ENCODE measurements at regions not wholly inside any gene's neighbourhood (a gene's known extent, or its start where the extent isn't known, plus 50 kb on each side); places are given as distances from the start of the nearest gene placed in this dataset.

DNA sequence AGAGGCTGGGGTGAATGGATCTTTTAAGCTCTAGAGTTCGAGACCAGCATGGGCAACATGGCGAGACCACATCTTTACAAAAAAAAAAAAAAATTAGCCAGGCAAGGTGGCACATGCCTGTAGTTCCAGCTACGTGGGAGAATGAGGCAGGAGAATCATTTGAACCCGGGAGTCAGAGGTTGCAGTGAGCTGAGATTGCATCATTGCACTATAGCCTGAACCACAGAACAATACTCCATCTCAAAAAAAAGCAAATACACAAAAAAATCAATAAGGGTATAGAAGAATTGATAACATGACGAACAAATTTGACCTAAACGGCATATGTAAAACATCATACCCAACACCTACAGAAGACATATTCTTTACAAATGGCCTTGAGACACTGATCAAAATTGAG, 668.4 kb downstream of the MECOM start:
- peaks cover 27% of the 10 kb centered on the region for H3K9me3 Mint-ChIP-seq

DNA sequence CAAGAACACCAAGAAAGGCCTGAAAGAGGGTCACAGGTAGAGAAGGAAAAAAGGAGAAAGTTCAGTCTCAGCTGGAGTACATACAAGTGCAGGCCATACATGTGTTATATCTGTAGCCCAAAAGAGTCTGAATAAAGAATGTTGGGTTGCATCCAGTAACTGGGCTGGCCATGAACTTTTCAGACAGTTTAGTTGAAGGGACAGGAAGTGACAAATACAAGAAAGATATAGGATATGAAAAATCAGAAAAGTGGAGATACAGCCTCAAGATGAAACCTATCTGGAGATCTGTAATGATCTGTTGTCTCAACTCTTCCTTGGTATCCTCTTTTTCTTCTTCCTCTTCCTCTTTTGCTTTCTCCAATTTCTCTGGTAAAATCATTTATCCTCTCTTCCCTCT, 671.7 kb downstream of the MECOM start:
- Mint-ChIP-seq H3K27ac (ENCODE audit: low read depth) (no peak overlapping the region), H3K9me3 (peaks cover 15% of the 10 kb centered on the region), H3K4me3 (no peak overlapping the region), H3K27me3 (no peaks in the 10 kb centered on the region), H3K4me1 (no peaks in the 10 kb centered on the region), H3K36me3 (ENCODE audit: insufficient read depth) (no peaks in the 10 kb centered on the region)
- ATAC-seq (replicated peaks; ENCODE audit: extremely low read depth, poor library complexity, severe bottlenecking): no peak
- no peak for DNase-seq (ENCODE audit: low spot score in 2 of 2)

More for the DNA sequence above, 668.4 kb downstream of the MECOM start:
- DNase-seq (ENCODE audit: low spot score in 2 of 2): no peak
- Mint-ChIP-seq H3K36me3 (ENCODE audit: insufficient read depth) (no peaks in the 10 kb centered on the region), H3K4me1 (no peaks in the 10 kb centered on the region), H3K27ac (ENCODE audit: low read depth) (no peak overlapping the region), H3K27me3 (no peaks in the 10 kb centered on the region), H3K4me3 (no peak overlapping the region)
- ATAC-seq (replicated peaks; ENCODE audit: extremely low read depth, poor library complexity, severe bottlenecking): no peak

DNA sequence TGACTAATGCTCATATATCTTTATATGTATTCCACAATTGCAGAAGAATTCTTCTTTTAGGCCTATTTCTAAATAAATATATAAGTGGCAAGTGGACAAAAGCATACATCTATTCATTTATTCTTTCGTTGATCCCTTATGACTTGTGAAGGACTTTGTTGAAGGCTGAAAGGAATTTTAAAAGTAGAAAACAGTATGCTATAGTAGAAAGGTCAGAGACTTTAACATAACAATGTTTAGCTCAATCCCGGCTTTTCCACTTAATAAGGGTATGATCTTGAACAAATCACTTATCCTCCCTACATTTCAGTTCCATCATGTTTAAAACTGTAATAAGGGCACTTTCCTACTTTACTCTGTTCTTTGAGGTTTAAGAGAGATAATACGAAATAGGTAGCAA, 672.9 kb downstream of the MECOM start:
- H3K36me3 Mint-ChIP-seq (ENCODE audit: insufficient read depth): no peaks in the 10 kb centered on the region
- no peaks in the 10 kb centered on the region for H3K4me1 Mint-ChIP-seq
- peaks cover 15% of the 10 kb centered on the region for H3K9me3 Mint-ChIP-seq
- no peaks in the 10 kb centered on the region for H3K27me3 Mint-ChIP-seq
- no peak overlapping the region for H3K27ac Mint-ChIP-seq (ENCODE audit: low read depth)
- ATAC-seq (replicated peaks; ENCODE audit: extremely low read depth, poor library complexity, severe bottlenecking): no peak
- no peak for DNase-seq (ENCODE audit: low spot score in 2 of 2)
- no peak overlapping the region for H3K4me3 Mint-ChIP-seq

DNA sequence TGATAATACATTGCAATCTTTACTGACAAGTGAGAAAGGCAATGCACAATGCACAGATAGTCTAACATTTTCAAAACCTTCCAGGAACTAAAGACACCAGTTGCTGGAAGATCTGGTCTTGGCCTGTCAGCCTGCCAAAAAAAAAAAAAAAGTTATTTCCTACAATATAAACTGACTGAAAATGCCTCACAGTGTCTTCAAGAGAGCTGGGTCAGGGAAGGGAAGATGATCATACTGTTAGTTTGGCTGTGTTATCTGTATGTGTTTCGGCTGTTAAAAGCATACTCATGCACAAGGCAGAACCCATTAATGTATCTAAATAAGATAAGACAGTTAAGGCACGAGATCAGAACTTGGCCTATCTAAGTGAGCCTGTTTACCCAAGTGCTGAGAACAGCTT, 673.4 kb downstream of the MECOM start:
- no peaks in the 10 kb centered on the region for H3K27me3 Mint-ChIP-seq
- ATAC-seq (replicated peaks; ENCODE audit: extremely low read depth, poor library complexity, severe bottlenecking) (no peak), DNase-seq (ENCODE audit: low spot score in 2 of 2) (no peak)
- no peaks in the 10 kb centered on the region for H3K4me1 Mint-ChIP-seq
- no peak overlapping the region for H3K27ac Mint-ChIP-seq (ENCODE audit: low read depth)
- no peak overlapping the region for H3K4me3 Mint-ChIP-seq
- no peaks in the 10 kb centered on the region for H3K36me3 Mint-ChIP-seq (ENCODE audit: insufficient read depth)
- peaks cover 15% of the 10 kb centered on the region for H3K9me3 Mint-ChIP-seq

DNA sequence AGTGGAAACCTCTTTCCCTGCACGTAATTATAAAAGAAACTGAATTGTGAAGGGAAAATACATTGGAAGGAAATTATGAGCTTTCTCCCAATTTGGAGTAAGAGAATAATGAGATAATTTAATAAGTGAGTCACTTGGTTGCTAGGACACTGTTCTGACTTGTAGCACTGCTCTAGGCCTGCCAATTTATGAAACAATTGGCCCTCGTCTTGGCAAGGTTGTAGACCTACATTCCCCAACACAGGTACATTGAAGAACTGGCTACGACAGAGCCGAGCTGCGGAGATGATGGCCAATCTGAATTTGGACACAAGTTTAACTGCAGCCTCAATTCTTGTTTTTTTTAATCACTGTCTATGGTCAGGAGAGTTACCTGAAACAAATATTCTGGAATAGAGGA, 674.1 kb downstream of the MECOM start:
- Mint-ChIP-seq H3K4me1 (no peaks in the 10 kb centered on the region), H3K4me3 (no peak overlapping the region)
- ATAC-seq (replicated peaks; ENCODE audit: extremely low read depth, poor library complexity, severe bottlenecking): no peak

DNA sequence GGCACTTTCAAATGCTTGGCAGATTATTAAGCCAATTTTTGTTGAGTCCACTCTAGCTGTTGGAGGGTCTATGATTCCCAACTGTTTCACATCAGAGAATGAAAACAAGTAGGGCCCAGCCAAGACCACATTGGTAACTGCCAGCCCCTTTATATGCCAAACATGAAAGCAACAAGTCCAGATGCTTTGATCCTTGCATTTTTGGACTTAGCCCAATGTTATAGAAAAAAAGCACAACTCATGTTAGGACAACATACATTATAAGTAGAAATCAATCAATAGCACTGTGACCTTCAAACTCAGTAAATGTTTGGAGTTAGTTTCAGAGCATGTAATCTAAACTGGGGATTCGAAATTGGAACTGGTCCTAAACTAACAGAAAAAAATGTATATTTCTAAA, 674.7 kb downstream of the MECOM start:
- Mint-ChIP-seq H3K36me3 (ENCODE audit: insufficient read depth) (no peaks in the 10 kb centered on the region), H3K9me3 (peaks cover 15% of the 10 kb centered on the region), H3K4me1 (no peaks in the 10 kb centered on the region), H3K27me3 (no peaks in the 10 kb centered on the region), H3K27ac (ENCODE audit: low read depth) (no peak overlapping the region), H3K4me3 (no peak overlapping the region)
- DNase-seq (ENCODE audit: low spot score in 2 of 2) (no peak), ATAC-seq (replicated peaks; ENCODE audit: extremely low read depth, poor library complexity, severe bottlenecking) (no peak)

More for the DNA sequence above, 674.1 kb downstream of the MECOM start:
- peaks cover 15% of the 10 kb centered on the region for H3K9me3 Mint-ChIP-seq
- no peaks in the 10 kb centered on the region for H3K27me3 Mint-ChIP-seq
- DNase-seq (ENCODE audit: low spot score in 2 of 2): no peak
- no peak overlapping the region for H3K27ac Mint-ChIP-seq (ENCODE audit: low read depth)
- H3K36me3 Mint-ChIP-seq (ENCODE audit: insufficient read depth): no peaks in the 10 kb centered on the region

DNA sequence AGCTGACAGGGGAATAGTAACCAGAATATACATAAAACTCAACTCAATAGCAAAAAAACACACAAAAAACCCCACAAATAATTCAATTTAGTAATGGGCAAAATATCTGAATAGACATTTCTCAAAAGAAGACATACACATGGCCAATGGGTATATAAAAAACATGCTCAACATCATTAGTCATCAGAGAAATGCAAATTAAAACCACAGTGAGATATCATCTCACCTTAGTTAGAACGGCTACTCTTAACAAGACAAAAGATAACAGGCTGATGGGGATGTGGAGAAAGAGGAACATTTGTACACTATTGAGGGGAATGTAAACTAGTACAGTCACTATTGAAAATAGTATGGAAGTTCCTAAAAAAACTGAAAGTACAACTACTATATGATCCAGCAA, 678.6 kb downstream of the MECOM start:
- Mint-ChIP-seq H3K27me3 (no peaks in the 10 kb centered on the region), H3K36me3 (ENCODE audit: insufficient read depth) (no peaks in the 10 kb centered on the region), H3K27ac (ENCODE audit: low read depth) (no peak overlapping the region), H3K9me3 (no peaks in the 10 kb centered on the region), H3K4me3 (no peak overlapping the region), H3K4me1 (no peaks in the 10 kb centered on the region)
- DNase-seq (ENCODE audit: low spot score in 2 of 2) (no peak), ATAC-seq (replicated peaks; ENCODE audit: extremely low read depth, poor library complexity, severe bottlenecking) (no peak)

DNA sequence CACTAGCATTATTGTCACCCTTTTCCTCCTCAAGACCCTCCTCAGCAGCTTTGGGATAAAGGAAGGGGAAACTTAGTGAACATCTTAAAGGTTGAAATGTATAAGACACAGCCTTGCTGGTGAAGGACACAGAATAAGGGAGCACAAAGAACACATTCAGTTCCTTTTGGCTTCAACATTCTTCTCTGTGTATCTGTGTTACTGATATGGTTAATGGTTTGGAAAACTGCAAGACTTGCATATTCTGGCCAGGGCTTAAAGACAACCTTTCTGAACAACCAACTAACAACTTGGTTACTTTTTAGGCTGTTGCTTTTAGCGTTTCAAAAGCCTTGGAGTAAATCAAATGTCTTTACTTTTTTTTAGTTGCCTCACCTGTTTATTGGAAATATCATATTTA, 680.5 kb downstream of the MECOM start:
- H3K27ac Mint-ChIP-seq (ENCODE audit: low read depth): no peak overlapping the region
- no peak for ATAC-seq (replicated peaks; ENCODE audit: extremely low read depth, poor library complexity, severe bottlenecking)

DNA sequence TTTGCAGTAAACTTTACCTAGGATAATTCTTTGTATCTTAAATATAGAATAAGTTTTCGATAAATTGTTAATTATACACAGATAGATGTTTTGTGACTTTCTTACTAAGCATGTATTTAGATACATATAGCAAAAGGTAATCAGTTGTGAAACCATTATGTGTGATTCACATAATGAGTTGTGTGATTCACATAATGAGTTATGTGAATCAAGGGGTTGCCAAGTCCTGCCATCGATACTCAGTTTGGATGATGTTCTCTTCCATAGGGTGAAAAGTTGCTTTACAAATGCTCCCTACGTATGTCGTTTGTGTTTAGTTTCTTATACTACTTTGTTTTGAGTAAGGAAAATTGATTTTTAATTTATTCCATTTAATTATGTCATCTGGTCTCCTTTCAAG, 682.1 kb downstream of the MECOM start:
- Mint-ChIP-seq H3K4me3 (no peak overlapping the region), H3K4me1 (no peaks in the 10 kb centered on the region), H3K27ac (ENCODE audit: low read depth) (no peak overlapping the region), H3K27me3 (no peaks in the 10 kb centered on the region), H3K36me3 (ENCODE audit: insufficient read depth) (no peaks in the 10 kb centered on the region), H3K9me3 (no peaks in the 10 kb centered on the region)
- ATAC-seq (replicated peaks; ENCODE audit: extremely low read depth, poor library complexity, severe bottlenecking) (no peak), DNase-seq (ENCODE audit: low spot score in 2 of 2) (no peak)

More for the DNA sequence above, 680.5 kb downstream of the MECOM start:
- no peak for DNase-seq (ENCODE audit: low spot score in 2 of 2)
- no peaks in the 10 kb centered on the region for H3K9me3 Mint-ChIP-seq
- no peaks in the 10 kb centered on the region for H3K27me3 Mint-ChIP-seq
- no peak overlapping the region for H3K4me3 Mint-ChIP-seq
- H3K4me1 Mint-ChIP-seq: no peaks in the 10 kb centered on the region
- H3K36me3 Mint-ChIP-seq (ENCODE audit: insufficient read depth): no peaks in the 10 kb centered on the region

DNA sequence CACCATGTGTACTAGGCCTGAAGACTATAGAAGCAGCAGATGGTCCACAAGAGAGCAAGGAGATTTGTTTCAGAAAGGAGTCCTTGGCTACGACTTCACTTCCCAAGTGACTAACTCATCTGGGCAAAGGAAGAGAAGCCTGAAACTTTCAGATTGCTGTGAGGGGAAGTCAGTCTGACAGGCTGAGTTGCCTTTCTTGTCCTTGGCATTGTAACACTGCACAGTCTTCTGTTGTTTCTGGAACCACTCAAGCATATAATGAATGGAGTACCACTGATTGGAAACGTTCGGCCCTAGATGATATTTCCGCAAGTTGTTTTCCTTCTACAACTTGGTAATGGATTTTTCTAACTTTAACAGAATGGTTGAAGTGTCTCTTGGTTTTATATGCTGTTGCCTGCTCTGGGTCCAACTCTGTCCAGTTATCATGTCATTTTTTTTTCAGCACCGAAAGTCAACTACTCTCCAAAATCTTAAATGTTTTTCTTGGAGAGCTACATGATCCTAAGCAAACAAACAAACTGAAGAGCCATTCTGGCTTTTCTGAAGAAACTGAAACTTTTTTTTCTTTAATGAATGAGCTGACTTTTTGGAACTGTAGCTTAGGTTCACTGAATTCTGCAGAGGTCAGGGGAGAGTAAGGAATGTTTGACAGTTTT, 685.7 kb downstream of the MECOM start:
- H3K9me3 Mint-ChIP-seq: no peaks in the 10 kb centered on the region
- H3K4me1 Mint-ChIP-seq: no peaks in the 10 kb centered on the region
- no peak overlapping the region for H3K27ac Mint-ChIP-seq (ENCODE audit: low read depth)
- no peaks in the 10 kb centered on the region for H3K36me3 Mint-ChIP-seq (ENCODE audit: insufficient read depth)
- ATAC-seq (replicated peaks; ENCODE audit: extremely low read depth, poor library complexity, severe bottlenecking): no peak
- H3K27me3 Mint-ChIP-seq: no peaks in the 10 kb centered on the region
- no peak for DNase-seq (ENCODE audit: low spot score in 2 of 2)
- H3K4me3 Mint-ChIP-seq: no peak overlapping the region

DNA sequence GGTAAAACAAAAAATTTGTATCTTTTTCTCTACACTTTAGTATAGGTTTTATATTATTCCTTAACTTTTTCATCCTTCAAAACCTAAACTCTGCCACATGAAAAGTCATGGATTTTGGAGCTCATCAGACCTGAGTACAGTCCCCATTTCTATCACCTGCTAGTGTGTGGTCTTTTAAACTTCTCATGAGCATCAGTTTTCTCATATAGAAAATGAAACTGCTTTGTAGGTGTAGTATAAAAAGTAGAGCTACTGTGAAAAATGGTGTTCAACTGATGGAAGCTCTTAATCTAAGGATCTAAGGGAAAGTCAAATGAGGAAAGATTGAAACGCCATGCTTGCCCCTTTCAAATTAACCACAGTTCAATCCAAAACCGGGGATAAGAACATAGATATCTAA, 686.5 kb downstream of the MECOM start:
- H3K4me3 Mint-ChIP-seq: no peak overlapping the region
- no peak for ATAC-seq (replicated peaks; ENCODE audit: extremely low read depth, poor library complexity, severe bottlenecking)
- DNase-seq (ENCODE audit: low spot score in 2 of 2): no peak
- H3K36me3 Mint-ChIP-seq (ENCODE audit: insufficient read depth): no peaks in the 10 kb centered on the region
- no peaks in the 10 kb centered on the region for H3K9me3 Mint-ChIP-seq
- H3K4me1 Mint-ChIP-seq: no peaks in the 10 kb centered on the region
- H3K27me3 Mint-ChIP-seq: no peaks in the 10 kb centered on the region
- no peak overlapping the region for H3K27ac Mint-ChIP-seq (ENCODE audit: low read depth)

DNA sequence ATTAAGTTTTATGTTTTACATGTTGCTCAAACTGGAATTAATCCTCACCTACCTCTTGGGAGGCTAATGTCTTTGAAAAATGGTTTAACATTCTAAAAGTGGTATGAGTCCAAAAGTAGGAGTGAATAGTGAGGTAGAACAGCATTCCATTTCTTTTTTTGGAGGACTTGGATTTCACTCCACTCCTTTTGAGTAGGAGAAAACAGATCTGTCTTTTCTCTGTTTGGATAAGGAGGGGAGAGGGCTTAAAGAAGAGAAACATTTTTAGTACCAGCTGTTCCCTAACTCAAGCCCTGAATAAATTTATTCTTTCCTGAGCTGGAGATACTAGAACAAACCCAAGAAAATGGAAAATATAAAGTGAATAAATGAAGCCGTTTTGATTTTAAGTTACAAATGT, 687.9 kb downstream of the MECOM start:
- H3K36me3 Mint-ChIP-seq (ENCODE audit: insufficient read depth): no peaks in the 10 kb centered on the region
- no peaks in the 10 kb centered on the region for H3K27me3 Mint-ChIP-seq

DNA sequence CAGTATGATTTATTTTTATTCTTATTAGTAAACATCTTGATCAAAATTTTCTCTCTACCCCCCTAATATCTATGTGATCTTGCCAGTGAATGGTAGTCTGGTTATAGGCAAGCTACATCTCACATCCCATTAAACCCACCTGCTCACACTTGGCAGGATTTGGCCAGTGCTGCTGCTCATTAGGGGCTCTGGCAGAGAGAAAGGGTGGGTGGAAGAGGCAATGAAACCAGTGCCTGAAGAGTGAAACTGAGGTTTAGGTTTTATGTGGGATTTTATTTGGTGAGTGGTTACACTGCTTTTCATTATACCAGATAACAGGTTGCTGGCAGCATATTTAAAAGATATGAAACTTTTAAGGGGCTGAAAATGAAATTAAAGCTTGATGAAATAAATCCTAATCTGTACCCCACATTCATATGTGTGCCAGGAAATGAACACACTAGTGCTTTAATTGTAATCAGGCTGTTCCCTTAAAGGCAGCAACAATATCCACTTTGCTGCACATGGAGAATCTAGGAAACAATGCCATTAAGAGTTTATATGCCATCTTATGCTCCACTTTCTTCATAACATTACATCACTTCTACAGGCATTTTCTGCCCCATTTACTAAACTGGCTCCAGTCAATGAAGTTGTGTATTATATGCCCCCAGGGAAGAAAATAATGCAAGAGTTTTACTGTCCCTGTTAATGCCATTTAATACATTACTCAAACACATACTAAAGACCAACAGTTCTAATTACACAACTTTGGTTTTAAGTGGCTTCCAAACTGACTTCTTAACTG, 688.7 kb downstream of the MECOM start:
- Mint-ChIP-seq H3K27ac (ENCODE audit: low read depth) (no peak overlapping the region), H3K4me3 (no peak overlapping the region), H3K36me3 (ENCODE audit: insufficient read depth) (no peaks in the 10 kb centered on the region), H3K4me1 (no peaks in the 10 kb centered on the region), H3K27me3 (no peaks in the 10 kb centered on the region), H3K9me3 (no peaks in the 10 kb centered on the region)
- ATAC-seq (replicated peaks; ENCODE audit: extremely low read depth, poor library complexity, severe bottlenecking) (no peak), DNase-seq (ENCODE audit: low spot score in 2 of 2) (no peak)

More for the DNA sequence above, 687.9 kb downstream of the MECOM start:
- H3K9me3 Mint-ChIP-seq: no peaks in the 10 kb centered on the region
- H3K27ac Mint-ChIP-seq (ENCODE audit: low read depth): no peak overlapping the region
- no peak overlapping the region for H3K4me3 Mint-ChIP-seq
- ATAC-seq (replicated peaks; ENCODE audit: extremely low read depth, poor library complexity, severe bottlenecking) (no peak), DNase-seq (ENCODE audit: low spot score in 2 of 2) (no peak)
- no peaks in the 10 kb centered on the region for H3K4me1 Mint-ChIP-seq

Data from central memory CD8-positive, alpha-beta T cell (primary cell).